HG02763 (cell line): ENCODE measurements at regions not wholly inside any gene's neighbourhood (a gene's known extent, or its start where the extent isn't known, plus 50 kb on each side); places are given as distances from the start of the nearest gene placed in this dataset.

Experiments used
- ATAC-seq: cut with Tn5 transposase; IDR thresholded peaks from one replicate; pipeline ENCODE4 v1.9.1; 2021; ENCODE audit warnings: mild to moderate bottlenecking, moderate library complexity; ENCODE audit not compliant: unreplicated experiment

- ATAC-seq = no peak
Measured at GRCh38 chr20:19807946-19808330, 49.9 kb downstream of the RIN2 start.

GRCh38 chr20:19808498-19808897, 50.4 kb downstream of the RIN2 start:
- no peak for ATAC-seq

- ATAC-seq = no peak
Measured at GRCh38 chr20:19809505-19809904, 51.4 kb downstream of the RIN2 start.

- ATAC-seq = no peak
Measured at GRCh38 chr20:19811231-19811630, 53.2 kb downstream of the RIN2 start.

GRCh38 chr20:19812056-19812455, 54.0 kb downstream of the RIN2 start:
- ATAC-seq = no peak

- no peak for ATAC-seq
Measured at GRCh38 chr20:19812696-19813095, 54.6 kb downstream of the RIN2 start.

- ATAC-seq = no peak
Measured at GRCh38 chr20:19813846-19814640, 56.0 kb downstream of the RIN2 start.

- no peak for ATAC-seq
Measured at GRCh38 chr20:19815553-19815991, 57.5 kb downstream of the RIN2 start.

- no peak for ATAC-seq
Measured at GRCh38 chr20:19816386-19816785, 58.3 kb downstream of the RIN2 start.

- ATAC-seq = no peak
Measured at GRCh38 chr20:19817017-19817416, 59.0 kb downstream of the RIN2 start.

- no peak for ATAC-seq
Measured at GRCh38 chr20:19819149-19819548, 61.1 kb downstream of the RIN2 start.

GRCh38 chr20:19820555-19821211, 62.6 kb downstream of the RIN2 start:
- no peak for ATAC-seq

- no peak for ATAC-seq
Measured at GRCh38 chr20:19821606-19822005, 63.5 kb downstream of the RIN2 start.

GRCh38 chr20:19823216-19823615, 65.2 kb downstream of the RIN2 start:
- no peak for ATAC-seq

GRCh38 chr20:19823971-19824370, 65.9 kb downstream of the RIN2 start:
- ATAC-seq = no peak

- no peak for ATAC-seq
Measured at GRCh38 chr20:19824861-19825260, 66.8 kb downstream of the RIN2 start.

GRCh38 chr20:19826179-19826914, 68.3 kb downstream of the RIN2 start:
- no peak for ATAC-seq

- ATAC-seq = peak; percentile 19
Measured at GRCh38 chr20:19827818-19828217, 69.8 kb downstream of the RIN2 start.

- ATAC-seq = peak; percentile 77
Measured at GRCh38 chr20:19828232-19828631, 70.2 kb downstream of the RIN2 start.

- ATAC-seq = no peak
Measured at GRCh38 chr20:19830211-19830785, 72.2 kb downstream of the RIN2 start.

GRCh38 chr20:19832875-19833274, 74.8 kb downstream of the RIN2 start:
- ATAC-seq = no peak
